ENCODE measurements at regions not wholly inside any gene's neighbourhood (a gene's known extent, or its start where the extent isn't known, plus 50 kb on each side); places are given as distances from the start of the nearest gene placed in this dataset.
"Not testable (repeated sequence)": the region's sequence is repeated elsewhere in the genome, so short reads cannot be mapped to it uniquely, and the experiment has no call there.

DNA sequence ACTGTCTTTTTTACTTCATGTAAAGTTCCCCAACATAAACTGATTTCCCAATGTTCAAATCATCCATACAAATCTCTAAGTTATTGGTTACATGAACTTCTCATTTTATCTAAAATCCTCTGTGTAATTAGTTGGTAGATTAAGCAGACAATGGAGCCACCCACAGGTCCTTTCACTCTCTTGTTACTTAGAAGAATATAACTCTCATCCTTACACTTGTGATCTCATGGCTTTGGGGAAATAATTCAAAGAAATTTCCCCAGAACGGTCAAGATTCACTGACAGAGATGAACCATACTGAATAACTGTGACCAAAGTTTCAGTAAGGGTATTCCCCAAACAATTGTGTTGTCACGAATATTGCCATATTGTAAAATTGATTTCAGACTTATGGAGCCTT, 1102.6 kb upstream of the EPHA6 start:
- no peak for DNase-seq

DNA sequence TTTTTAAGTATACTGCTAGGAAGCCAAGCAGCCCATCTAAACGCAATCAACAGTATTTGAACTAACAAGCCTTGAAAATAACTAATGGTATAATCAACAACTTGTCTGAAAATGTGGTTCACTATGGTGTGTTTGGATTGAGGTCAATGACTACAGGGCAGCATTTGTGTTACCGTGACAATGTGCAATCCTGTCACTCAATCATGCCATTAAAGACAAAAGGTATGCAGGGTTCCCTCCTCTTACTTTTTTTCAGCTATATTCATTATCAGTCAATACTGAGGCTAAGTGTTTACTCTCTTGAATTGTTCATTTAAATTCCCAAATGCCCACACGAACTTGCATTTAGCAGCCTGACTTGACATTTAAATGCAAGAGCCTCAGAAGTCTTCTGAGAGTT, 1099.3 kb upstream of the EPHA6 start:
- no peak for DNase-seq

DNA sequence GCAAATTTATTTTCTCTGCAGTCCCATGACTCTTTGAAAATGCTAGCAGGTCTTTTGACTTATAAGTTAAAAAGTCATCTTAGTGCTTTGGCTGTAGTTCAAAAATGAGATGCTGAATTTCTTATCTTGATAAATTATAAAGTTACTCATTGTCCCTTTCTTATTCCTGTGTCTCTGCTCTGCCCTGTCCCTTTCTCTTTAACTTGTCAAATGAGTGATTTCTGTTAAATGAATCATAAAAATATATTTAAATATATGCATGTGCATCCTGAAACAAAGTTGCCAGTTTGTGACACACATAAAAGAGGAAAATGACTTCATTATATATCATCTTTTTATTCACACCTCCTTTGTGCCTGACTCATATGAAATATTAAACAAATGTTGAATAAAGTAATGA, 1097.3 kb upstream of the EPHA6 start:
- no peak for DNase-seq

DNA sequence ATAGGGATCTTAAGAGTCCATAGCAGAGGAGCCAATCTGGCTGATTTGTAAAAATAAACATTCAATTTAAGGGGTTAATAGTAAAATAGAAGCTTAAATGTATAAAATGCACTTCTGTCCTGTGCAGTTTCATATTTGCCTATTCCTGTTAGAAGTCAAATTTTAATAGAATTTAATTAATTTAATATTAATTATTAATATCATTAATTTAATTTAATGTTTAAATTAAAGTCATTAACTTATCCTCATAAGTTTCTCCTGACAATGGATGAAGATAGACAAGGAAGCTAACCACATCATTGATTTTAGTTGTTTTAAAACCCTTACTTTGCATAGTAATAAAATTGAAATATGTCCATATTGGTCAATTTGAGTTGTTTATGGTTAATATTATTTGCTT, 1096.2 kb upstream of the EPHA6 start:
- DNase-seq: no peak

DNA sequence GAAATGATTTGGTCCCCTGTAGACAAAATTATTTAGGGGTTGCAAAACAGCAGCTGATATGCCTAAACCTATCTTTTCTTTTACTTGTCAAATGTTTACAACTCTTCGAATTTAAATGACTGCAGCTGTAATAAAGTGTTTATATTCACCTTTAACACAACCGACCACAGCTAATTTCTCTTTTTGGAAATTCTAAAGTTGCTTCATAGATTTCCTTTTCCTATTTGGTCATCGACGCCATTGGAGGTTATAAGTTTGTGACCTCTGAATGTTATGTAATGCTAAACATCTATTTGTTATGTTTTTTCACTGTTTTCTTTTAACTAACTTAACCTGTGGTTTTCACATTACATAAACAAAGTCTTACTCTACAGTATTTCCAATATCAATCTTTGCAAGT, 1094.9 kb upstream of the EPHA6 start:
- DNase-seq: no peak

DNA sequence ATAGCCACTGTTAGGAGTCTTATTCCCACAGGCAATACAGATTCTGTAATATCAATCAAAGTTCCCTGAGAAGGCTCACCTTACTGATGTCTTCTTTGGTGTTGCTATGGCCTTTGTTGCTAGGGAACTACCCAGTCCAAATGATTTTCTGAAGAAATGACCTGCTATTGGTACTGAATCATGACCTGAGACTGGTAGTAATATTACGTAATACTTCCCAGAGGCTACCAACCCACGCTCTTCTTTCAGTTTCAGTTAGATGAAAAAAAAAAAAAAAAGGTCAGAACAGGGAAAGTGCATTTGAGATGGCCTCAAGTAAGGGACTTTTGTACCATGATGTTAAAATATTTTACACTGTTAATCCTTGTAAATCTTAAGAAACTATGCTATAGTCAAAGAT, 1092.5 kb upstream of the EPHA6 start:
- no peak for DNase-seq

DNA sequence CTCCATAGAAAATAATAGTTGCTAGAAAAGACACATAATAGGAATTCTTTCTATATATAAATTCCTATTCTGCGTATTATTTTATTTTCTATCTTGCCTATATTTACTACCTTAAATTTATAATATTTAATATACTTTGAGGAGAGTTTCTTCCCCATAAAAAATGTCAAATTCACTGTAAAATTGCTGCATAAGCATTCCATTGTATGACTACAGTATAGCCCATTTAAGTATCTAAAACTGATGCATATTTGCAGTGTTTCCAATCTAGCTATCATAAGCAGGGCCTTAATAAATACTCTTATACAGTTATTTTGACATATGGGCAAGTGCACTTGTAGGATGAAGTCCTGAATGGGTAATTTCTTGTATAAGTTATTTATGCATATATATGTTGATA, 1088.6 kb upstream of the EPHA6 start:
- no peak for DNase-seq

DNA sequence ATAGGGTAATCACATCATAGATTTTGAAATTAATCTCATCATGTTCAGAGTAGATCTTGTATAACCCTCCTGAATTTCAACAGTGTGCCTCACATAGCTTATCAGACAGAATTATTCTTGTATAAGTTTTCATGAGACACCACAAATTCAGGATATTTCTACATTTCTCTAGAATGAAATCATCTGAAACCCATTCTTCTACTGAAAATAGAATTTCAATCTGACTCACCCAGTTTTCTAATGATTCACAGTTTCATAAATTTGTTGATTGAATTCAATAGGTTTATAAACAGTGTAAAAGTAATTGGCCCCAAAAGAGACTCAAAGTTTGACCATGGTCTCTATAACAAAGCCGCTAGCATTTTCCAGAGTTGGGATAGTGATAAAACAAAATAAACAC, 1082.6 kb upstream of the EPHA6 start:
- DNase-seq: no peak

DNA sequence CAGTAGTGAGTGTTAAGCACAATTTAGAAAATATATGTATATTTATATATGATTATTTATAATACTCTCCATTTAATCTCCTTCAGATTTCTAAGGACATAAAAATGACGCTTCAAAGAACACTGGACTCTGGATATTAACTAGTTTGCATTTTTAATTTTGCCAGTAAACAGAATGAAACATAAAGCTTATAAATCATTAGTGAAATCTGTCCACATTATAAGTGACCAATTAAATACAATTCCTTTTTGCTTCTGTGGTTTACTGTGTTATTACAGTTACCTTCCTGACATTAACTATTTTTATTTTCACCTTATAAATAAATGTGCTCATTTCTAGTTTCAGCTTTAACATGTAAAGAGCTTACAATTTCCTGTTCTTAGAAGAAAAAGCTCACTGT, 1081.1 kb upstream of the EPHA6 start:
- DNase-seq: no peak

DNA sequence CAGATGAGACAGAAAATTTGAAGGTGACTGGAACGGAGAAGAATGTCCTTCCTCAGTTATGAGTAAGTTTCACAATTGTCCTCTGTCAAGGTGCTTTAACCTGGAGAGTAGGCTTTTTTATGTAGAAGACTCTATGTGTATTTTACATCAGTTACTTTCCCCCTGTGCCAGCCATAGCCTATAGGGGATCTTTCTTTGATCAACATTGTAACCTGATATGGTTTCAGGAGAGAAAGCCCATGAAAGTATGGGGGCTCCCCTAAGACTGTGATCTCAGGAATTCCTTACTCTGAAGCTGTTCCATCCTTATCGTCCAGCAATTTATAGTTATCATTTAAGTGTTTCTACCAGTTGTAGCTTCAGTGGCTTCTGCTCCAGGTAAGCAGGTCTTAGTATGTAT, 1076.3 kb upstream of the EPHA6 start:
- no peak for DNase-seq

DNA sequence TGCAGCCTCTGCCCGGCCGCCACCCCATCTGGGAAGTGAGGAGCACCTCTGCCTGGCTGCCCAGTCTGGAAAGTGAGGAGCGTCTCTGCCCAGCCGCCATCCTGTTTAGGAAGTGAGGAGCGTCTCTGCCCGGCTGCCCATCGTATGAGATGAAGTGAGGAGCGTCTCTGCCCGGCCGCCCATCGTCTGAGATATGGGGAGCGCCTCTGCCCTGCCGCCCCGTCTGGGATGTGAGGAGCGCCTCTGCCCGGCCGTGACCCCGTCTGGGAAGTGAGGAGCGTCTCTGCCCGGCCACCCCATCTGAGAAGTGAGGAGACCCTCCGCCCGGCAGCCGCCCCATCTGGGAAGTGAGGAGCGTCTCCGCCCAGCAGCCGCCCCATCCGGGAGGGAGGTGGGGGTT, 1069.5 kb upstream of the EPHA6 start:
- DNase-seq: not testable (repeated sequence)

DNA sequence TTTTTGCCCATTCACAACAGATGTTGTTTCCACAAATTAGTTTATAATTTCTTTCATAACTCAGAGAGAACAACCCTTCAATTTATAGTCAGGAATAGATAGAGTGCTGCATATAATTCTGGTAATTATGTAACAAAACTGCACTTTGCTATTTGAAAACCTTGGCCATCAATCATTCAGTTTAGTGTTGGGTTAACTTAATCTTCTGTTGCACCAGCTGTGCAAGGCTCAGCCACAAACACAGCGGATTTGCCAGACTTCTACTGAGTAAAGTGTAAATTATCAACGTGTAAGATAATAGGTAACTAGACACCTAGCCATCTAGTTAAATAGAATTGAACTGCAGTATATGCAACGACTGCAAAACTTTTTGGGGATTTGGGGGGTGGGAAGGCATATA, 1064.3 kb upstream of the EPHA6 start:
- DNase-seq: no peak

DNA sequence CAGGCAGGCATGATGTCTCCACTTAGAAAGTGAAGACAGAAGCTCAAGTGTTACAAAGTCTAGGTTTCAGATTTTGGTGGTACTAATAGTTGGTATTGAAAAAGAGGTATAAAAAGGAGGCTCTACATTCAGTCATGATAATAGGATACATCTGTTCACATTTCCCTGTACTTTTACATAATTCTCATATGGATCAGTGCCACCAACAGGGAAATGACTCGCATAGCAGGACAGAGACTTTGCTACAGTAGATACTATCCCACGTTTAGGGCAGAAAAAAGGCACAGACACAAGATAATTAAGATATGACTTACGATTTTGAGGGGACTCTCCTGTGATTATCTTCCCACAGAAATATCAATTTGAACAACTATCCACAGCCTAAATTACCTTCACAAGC, 1062.9 kb upstream of the EPHA6 start:
- DNase-seq: no peak

DNA sequence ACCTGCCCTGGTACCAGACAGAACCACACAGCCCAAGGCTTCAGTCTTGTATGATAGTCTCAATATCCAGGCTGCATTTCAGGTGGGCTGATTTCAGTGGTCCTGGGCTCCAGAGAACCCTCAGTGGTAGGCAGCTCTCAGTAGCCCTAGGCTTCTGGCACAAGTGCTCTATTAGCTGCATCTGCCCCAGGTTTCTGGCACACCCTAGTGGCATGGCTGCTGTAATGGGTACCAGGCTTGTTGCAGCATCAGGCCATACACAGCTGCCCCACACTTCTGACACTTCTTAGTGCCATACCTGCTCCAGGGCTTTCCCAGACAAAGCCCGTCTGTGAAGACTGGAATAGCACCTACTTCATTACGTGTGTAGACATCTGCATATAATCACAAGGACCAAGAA, 1062.2 kb upstream of the EPHA6 start:
- no peak for DNase-seq

DNA sequence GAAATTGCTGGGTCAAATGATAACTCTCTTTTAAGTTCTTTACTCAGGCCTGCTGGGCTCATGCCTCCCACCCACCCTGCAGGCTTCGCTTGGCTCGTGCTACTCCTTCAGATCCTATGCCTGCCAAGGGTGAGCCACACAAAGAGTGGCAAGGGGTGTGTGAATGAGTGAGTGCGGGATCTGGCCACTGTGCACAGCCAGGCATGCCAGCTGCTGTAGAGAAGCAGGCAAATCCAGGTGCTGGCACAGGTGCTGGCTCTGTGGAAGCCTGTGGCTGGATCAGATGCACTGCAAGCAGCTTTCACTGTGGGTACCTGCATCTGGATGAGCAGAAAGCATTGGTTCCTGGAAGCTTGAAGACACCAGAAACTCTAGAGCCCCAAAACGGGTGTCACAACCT, 1055.7 kb upstream of the EPHA6 start:
- DNase-seq: no peak

DNA sequence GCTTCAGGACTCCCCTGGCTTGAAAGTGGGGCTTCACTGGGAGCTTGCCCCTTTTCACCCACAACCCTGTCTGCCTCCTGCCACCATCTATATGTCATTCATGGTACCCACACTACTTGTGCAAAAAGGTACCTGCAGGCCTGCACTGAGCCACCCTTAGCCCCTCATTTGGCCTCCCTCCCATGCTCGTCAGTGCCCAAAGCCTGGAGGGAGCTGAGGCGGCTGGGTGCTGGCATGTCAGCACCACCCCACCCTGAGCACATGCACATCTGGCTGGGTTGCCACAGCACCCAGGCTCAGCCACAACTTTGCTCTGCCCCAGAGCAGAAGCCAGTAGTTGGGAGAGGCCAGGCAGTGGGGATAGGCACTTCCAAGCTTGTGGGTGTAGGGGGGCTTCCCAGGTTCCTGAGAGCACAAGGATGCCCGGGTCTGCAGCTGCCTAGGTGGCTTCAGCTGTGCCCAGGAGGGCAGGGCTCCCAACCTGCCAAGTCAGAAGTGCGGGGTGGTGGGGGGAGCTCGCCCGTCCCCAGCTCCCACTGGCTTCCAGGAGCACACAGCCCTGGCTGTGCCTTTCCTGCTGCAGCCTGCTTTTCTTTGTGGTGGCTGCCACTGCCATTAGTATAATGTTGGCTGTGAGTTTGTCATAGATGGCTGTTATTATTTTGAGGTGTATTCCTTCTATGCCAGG, 1054.6 kb upstream of the EPHA6 start:
- no peak for DNase-seq

DNA sequence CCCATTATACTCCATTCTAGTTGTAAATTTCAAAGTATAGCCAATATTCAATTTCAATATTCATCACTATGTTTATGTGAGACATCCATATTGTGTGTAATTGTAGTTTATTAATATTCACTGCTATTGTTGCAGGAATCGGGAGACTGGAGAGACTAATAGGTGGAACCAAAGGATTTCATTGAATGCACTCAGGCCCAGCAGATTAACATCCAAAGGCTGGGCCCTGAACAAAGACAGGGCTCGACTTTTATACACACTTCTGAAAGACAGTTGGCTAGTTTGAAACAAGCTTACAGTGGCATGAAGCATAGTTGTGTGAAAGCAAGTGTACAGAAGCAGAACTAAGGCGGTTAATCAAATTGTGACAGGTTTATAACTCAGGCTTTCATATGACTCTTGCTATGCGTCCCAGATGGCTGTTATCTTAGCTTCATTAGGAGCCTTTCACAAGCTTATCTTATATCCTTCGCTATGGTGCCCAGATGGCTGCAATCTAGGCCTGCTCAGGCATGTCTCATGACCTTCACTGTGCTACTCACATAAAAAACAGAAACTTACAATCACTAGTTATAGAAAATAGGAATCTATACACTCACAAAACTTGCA, 1038.8 kb upstream of the EPHA6 start:
- no peak for DNase-seq

DNA sequence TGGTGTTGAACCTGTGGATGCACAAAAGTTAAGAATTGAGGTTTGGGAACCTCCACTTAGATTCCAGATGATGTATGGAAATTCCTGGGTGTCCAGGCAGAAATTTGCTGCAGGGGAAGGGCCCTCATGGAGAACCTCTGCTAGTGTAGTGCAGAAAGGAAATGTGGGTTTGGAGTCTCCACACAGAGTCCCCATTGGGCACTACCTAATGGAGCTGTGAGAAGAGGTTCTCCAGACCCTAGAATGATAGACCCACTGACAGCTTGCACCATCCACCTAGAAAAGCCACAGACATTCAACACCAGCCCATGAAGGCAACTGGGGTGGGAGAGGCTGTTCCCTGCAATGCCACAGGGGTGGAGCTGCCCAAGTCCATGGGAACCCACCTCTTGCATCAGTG, 1032.8 kb upstream of the EPHA6 start:
- DNase-seq: no peak

DNA sequence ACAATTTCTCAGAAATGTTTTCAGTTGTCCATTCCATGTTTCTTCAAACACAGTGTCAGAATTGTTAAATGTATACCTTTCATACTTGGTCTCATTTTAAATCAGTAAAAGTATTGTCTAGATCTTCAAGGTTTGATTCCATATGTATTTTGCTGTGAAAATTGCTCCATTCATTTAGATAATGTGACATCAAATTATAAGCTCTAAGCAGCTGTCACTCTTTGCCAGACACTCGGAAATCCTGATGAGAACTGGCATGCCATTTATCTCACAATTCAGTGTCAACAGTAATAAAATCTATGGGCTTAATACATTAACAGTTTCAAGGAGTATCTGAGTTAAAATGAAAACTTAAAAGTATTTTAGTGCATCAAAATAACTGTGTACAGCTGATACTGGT, 1025.3 kb upstream of the EPHA6 start:
- no peak for DNase-seq

DNA sequence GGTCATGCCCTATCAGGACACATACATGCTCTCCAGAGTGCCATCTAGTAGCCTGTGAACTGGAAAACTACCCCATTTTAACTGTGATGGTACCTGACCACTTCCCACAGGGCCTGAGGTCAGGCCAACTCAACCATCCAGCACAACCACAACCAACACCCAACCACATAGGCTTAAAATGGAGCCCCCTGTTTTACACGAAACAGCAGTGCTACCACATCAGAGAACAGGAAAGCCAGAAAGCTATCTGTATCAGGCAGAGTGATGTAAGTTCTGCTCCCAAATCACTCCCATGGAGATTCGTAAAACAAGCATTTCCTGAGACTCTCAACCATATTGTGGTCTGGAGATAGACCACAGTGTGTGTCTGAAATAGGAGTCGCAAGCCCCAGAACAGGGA, 1017.3 kb upstream of the EPHA6 start:
- no peak for DNase-seq

DNA sequence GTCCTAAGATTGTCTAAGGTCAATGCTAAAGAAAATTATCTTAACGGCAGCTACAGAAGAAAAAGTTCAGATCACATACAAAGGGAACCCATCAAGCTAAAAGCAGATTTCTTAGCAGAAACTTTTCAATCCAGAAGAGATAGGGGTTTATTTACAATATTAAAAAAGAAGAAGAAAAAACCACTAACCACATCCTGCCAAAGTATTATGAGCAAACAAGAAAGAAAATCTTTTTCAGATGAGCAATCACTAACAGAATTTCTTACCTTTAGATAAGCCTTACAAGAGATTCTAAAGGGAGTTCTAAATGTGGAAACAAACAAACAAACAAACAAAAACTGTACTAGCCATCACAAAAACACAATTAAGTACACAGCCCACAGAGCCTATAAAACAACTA, 1015.8 kb upstream of the EPHA6 start:
- no peak for DNase-seq

DNA sequence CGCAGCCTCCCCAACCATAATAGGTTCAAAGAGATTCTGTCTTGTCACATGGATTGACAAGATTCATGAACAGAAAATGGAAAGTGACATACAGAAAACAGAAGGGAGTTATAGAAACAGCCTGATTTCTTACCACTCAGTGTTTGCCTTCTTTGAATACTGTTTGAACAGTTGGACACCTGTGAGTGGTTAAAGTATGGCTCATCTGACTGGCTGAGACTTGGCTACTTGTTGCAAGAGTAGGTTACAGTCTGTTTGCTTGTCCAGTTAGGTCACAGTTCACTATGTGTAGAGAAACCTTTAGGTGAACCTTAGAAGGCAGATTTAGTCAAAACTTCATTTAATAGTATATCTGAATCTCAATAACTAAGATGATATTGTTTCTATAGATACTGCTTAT, 1003.9 kb upstream of the EPHA6 start:
- DNase-seq: no peak

DNA sequence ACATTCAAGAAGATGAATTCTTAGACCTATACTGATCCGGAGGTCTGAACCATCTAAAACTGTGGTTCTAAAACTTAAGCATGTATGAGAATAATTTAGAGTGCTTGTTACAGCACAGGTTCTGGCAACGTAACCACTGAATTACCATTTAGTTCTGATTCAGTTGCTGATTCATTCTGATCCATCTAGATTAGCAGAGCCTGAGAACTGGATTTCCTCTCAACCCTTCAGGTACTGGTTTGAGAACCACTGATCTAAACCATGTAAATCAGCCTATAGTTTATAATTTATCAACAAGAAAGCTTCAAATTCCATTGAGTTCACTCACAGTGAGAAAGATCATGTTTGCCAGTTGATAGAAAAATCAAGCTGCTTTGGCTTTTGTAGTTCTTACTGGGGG, 1001.1 kb upstream of the EPHA6 start:
- no peak for DNase-seq

DNA sequence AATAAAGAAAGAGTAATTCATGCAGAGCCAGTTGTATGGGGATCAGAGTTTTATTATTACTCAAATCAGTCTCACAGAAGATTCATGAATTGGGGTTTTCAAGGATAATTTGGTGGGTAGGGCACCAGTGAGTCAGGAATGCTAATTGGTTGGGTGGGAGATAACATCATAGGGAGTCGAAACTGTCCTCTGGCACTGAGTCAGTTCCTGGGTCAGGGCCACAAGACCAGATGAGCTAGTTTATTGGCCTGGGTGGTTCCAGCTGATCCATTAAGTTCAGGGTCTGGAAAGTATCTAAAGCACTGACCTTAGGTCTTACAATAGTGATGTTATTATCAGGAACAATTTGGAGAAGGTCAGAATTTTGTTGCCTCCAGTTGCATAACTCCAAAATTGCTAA, 998.6 kb upstream of the EPHA6 start:
- no peak for DNase-seq

DNA sequence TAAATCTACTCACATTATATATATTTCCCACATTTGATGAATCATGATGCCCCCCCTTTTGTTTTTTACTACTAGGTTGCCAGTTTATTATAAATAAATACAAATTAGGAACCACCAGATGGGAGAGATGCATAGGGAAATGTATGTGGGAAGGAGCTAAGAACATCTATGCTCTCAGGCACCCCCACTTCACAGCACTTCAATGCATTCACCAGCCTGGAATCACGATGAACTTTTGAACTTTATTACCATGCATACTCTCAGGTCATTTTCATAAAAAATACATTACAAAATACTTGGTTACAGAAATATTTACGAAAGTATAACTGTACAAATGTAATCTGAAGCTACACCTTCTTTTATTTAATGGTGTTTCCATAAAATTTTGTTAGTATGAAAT, 988.0 kb upstream of the EPHA6 start:
- DNase-seq: no peak
